Stimulated activated CD4-positive, alpha-beta T cell treated with anti-CD3 and anti-CD28 coated beads, TNF-alpha, amount 100 ng/mL, for 1 hour (primary cell): ENCODE measurements at regions not wholly inside any gene's neighbourhood (a gene's known extent, or its start where the extent isn't known, plus 50 kb on each side); places are given as distances from the start of the nearest gene placed in this dataset.

Experiments used
- DNase-seq, 3 donors: peaks; one replicate each; pipeline ENCODE4 v3.0.0-alpha.2; 2020; ENCODE audit warnings: low read depth in 3 of 3, low spot score in 1 of 3

GRCh38 chr14:96637521-96637920, 135.3 kb downstream of the PAPOLA start:
- no peak for DNase-seq

GRCh38 chr14:96638041-96638855, 136.1 kb downstream of the PAPOLA start:
- DNase-seq = no peak

- DNase-seq = no peak
Observed at GRCh38 chr14:96639550-96639949, 137.4 kb downstream of the PAPOLA start.

GRCh38 chr14:96648506-96649326, 146.5 kb downstream of the PAPOLA start:
- DNase-seq = no peak

- DNase-seq = no peak
Observed at GRCh38 chr14:96649327-96649601, 147.1 kb downstream of the PAPOLA start.

- no peak for DNase-seq
Observed at GRCh38 chr14:96653597-96653996, 143.6 kb upstream of the VRK1 start.

GRCh38 chr14:96658611-96659010, 138.6 kb upstream of the VRK1 start:
- DNase-seq = no peak

GRCh38 chr14:96660123-96660522, 137.1 kb upstream of the VRK1 start:
- DNase-seq = no peak

GRCh38 chr14:96660667-96661066, 136.5 kb upstream of the VRK1 start:
- DNase-seq = no peak

GRCh38 chr14:96661244-96661969, 135.8 kb upstream of the VRK1 start:
- no peak for DNase-seq

- DNase-seq = no peak
Observed at GRCh38 chr14:96662116-96662970, 134.8 kb upstream of the VRK1 start.

GRCh38 chr14:96663076-96663475, 134.1 kb upstream of the VRK1 start:
- no peak for DNase-seq

GRCh38 chr14:96663491-96664067, 133.6 kb upstream of the VRK1 start:
- no peak for DNase-seq

- DNase-seq = no peak
Observed at GRCh38 chr14:96666088-96666487, 131.1 kb upstream of the VRK1 start.

- DNase-seq = no peak
Observed at GRCh38 chr14:96670391-96670790, 126.8 kb upstream of the VRK1 start.

- DNase-seq = no peak
Observed at GRCh38 chr14:96671218-96671617, 126.0 kb upstream of the VRK1 start.

GRCh38 chr14:96673706-96674105, 123.5 kb upstream of the VRK1 start:
- DNase-seq = no peak

- no peak for DNase-seq
Observed at GRCh38 chr14:96674121-96674520, 123.1 kb upstream of the VRK1 start.

- no peak for DNase-seq
Observed at GRCh38 chr14:96676166-96676565, 121.0 kb upstream of the VRK1 start.

- no peak for DNase-seq
Observed at GRCh38 chr14:96681829-96682228, 115.4 kb upstream of the VRK1 start.

- no peak for DNase-seq
Observed at GRCh38 chr14:96682401-96682800, 114.8 kb upstream of the VRK1 start.
